Right ventricle myocardium inferior (tissue), 1 donor: ENCODE measurements at regions not wholly inside any gene's neighbourhood (a gene's known extent, or its start where the extent isn't known, plus 50 kb on each side); places are given as distances from the start of the nearest gene placed in this dataset.
A peak's percentile ranks its signal among the peaks of the same experiment; 100 is the strongest.

Experiments
- ATAC-seq: fragments of 200-7000 bp; cut with Tn5 transposase; one replicate; pipeline ENCODE4 v1.9.1; 2020; ENCODE audit warnings: mild to moderate bottlenecking, moderate library complexity
- DNase-seq: peaks from one replicate; pipeline ENCODE4 v3.0.0; 2021; ENCODE audit errors: missing footprints
- intact Hi-C: fragments of 100-400 bp; cut with DNase I; formaldehyde crosslinking; loops from one replicate; pipeline ENCODE4 v1.11.0; 2022
- donor health status: DM: no; HTN: yes; CAD: no; lungs with severe emphysema.

DNA sequence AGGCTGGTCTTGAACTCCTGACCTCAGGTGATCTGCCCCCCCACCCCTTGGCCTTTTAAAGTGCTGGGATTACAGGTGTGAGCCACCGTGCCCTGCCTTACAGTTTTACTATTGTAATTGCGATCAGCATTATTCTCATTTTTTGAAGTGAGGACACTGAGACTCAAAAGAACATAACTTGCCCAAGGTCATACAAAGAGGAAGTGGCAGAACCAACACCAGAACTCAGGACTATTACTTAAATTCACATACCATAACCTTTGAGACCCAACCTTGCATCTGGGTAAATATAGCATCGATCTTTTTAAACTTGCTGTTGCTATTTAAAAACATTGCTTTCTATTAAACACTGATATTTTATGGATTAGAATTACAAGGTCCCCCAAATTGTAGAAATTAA is 54.2 kb downstream of the FOXI1 start:
- no peak for ATAC-seq
- intact Hi-C loops, result no loop called here
- DNase-seq, result no peak

- ATAC-seq (no peak), DNase-seq (no peak)
- intact Hi-C loops, result no loop called here
These were observed 55.4 kb downstream of the FOXI1 start for GRCh38 chr5:170161069-170161468.

GRCh38 chr5:170162631-170163321 is 57.1 kb downstream of the FOXI1 start:
- ATAC-seq (no peak), DNase-seq (no peak)
- intact Hi-C loops, result no loop called here

- ATAC-seq, result no peak
- intact Hi-C loops, result no loop called here
- no peak for DNase-seq
These were observed 58.4 kb downstream of the FOXI1 start for GRCh38 chr5:170164087-170164486.

DNA sequence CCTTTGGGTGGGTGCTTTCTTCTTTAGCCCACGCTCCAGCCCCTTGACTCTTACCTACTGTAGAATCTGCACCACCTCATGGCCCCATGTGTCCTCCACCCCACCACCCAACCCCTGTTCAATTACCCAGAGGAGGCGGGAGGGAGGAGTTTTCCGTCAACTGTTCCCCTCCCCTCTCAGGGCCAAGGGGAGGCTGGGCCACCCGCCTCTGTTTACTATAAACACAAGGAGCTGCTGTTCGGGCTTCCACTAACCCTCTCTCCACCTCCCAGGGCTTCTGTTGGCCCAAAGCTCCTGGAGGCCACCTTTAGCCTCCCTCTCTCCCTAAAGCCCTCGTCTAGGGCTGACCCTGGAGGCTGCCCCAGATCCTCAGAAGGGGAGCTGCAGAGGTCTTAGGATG is 59.2 kb downstream of the FOXI1 start:
- DNase-seq (no peak), ATAC-seq (no peak)
- intact Hi-C loops, result no loop called here

DNA sequence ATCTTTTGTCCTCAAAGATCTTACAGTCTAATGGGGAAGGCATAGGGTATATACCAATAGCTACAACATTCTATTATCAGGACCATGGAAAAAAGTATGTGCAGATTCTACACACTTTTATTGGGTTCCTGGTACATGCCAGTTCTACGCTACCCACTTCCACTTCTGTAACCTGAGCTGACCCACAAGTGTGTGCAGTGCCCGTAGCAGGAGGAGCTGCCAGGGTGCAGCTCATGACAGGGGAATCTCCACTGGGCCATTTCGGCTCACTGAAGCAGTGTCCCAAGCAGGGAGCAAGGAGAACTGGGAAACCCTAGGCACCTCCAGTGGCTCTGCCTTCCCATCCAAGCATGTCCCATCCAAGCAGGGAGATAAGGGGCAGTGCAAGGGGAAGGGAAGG is 60.4 kb downstream of the FOXI1 start:
- ATAC-seq (peak; percentile 81), DNase-seq (no peak)
- intact Hi-C loops, result no loop called here

DNA sequence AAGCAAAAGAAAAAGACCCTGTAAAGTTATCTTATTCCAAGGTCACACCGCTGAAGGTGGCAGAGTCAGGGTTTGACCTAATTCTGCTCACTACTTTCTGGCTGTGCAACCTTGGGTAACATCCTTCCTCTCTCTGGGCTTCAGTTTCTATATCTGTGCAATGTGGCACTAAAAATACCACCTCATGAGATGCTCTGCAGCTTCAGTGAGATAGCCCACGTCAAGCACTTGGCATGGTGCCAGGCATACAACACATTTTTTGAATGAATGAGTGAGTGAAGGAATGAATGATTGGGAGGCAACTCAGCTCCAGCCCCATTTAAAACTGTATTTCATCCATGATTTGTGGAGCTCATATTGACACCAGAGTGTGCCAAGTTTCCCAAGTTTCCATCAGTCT is 62.3 kb downstream of the FOXI1 start:
- DNase-seq, result no peak
- no peak for ATAC-seq
- intact Hi-C loops, result no loop called here

DNA sequence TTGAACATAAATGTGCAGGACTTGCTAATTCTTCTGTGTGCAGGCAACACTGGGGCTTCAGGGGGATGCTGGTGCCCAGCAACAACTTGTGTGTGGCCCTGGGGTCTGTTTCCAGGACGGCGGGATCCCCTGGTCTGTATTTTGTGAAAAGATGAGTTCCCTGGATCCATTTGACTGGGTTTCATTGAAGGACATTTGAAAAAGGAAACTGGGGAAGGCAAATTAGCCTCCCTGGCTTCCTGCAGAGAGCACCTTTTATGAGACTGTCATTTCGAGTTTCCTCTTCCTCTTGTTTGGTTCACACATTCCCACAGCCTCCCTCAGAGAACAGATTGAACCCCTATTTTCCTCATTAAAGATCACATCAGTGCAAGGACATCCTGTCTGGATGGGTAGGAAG is 63.1 kb downstream of the FOXI1 start:
- intact Hi-C loops, result no loop called here
- ATAC-seq, result no peak
- DNase-seq, result no peak

GRCh38 chr5:170169996-170170395 is 62.8 kb upstream of the C5orf58 start:
- DNase-seq (no peak), ATAC-seq (no peak)
- intact Hi-C loops, result no loop called here

DNA sequence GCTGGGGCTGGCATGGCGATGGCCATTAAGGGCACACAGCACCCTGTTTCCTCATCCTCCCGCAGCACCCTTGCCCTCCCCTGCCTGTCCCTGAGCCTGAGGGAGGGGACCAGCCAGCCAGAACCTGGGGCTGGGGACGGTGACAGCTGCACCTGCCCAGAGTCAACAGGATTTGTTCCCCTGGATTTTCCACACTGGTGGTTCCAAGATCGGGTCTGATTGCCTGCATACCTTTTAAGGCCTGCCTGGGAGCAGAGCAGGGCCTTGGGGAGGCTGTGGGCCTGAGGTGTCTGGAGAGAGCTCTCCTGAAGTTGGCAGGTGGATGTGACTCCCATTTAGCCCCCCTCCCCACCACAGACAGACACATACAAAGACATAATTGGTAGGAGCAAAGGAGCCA is 61.0 kb upstream of the C5orf58 start:
- DNase-seq, result no peak
- ATAC-seq, result no peak
- intact Hi-C loops, result no loop called here

DNA sequence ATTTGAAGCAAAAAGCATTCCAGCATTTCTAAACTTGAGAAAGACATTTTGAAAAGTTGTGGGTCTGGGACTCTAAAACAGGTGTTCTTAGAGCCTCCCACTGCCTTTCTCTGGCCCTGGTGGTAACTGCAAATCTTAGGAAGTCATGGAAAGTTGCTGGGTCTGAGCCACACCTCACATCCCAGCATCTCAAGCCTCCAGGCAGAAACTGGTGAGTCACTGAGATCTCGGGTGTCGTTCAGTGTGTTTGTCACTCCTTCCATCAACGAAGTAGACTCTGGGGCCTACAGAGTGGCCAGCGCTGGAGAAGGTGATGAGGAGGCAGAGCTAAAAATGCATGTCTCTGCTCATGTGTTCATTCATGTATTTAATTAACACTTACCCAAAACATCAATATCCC is 59.6 kb upstream of the C5orf58 start:
- ATAC-seq (no peak), DNase-seq (no peak)
- intact Hi-C loops, result no loop called here

DNA sequence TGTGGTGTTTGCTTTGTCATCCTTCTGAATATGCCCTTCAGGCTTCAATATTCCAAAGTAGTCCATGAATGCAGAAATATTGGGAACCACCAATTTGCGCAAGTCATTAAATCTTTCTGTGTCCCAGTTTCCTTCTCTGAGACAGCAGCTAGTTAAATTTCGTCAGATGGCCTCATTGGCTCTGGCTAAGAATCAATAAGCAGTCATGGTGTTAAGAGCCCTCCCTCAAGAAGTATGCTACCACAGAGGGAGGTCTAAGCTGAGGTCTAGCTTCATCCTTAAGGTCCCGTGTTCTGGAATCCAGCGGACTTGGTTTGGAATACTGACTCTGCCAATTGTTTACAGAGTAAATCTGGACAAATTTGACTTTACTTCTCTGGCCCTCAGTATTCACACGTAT is 59.1 kb upstream of the C5orf58 start:
- ATAC-seq (no peak), DNase-seq (no peak)
- intact Hi-C loops, result no loop called here

GRCh38 chr5:170176916-170177315 is 55.9 kb upstream of the C5orf58 start:
- no peak for ATAC-seq
- intact Hi-C loops, result no loop called here
- no peak for DNase-seq

DNA sequence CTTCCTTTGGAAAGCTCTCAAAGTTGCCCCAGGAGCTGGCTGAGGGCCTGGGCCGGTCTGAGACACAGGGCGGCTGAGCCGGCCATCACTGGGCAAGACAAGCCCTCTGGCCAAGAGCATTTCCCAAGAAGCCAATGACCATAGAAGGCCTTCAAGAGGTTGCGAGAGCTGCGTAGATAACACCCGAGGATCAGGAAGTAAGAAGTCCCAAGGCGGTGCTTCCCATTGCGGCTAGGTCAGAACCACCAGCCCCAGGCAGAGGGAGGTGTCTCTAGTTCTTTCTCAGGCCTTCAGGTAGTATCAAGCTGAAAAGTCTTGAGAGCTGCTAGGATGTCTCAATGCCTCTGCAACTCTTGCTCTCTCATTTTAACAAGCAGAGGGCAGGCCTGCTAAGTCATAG is 54.0 kb upstream of the C5orf58 start:
- intact Hi-C loops, result no loop called here
- DNase-seq (no peak), ATAC-seq (no peak)

DNA sequence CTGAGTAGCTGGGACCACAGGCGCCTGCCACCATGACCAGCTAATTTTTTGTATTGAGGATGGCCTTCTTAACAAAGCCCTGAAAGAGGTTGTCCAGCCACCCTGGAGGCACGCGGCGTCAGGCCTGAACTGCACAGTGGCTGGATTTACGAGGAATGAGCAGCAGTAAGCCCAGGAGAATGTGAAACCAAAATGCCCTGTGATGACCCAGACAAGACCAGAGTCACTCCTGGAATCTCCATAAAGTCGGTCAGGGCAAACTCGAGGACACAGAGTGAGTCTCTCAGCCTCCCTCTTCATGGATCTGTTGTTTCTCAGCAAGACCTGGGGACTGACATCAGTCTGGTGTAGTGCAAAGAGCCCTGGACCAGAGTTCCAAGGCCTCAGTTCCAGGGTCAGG is 53.2 kb upstream of the C5orf58 start:
- intact Hi-C loops, result loop anchor here (10.0 kb wide), 1 partner anchor 475 kb away; no protein-coding TSS in a partner anchor
- no peak for ATAC-seq
- no peak for DNase-seq

DNA sequence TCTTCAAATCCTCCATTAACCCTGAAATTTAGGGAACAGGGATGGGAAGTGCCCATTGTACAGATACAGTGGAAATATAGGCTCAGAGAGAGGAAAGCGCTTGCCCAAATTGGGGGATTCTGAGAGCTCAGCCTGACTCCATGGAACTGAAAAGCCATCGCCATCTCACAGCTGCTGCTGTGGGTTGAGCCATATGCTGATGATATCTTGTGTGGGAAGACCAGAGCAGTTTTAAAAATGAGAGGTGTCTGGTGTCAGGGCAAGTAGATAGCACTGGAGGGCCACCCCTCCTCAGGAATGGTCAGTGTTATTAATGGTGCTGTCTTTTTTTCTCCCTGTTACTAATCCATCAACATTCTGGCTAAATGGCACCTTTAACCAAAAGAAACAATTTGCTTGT is 50.9 kb upstream of the C5orf58 start:
- ATAC-seq (no peak), DNase-seq (no peak)
- intact Hi-C loops, result loop anchor here (10.0 kb wide), 1 partner anchor 477 kb away; no protein-coding TSS in a partner anchor

DNA sequence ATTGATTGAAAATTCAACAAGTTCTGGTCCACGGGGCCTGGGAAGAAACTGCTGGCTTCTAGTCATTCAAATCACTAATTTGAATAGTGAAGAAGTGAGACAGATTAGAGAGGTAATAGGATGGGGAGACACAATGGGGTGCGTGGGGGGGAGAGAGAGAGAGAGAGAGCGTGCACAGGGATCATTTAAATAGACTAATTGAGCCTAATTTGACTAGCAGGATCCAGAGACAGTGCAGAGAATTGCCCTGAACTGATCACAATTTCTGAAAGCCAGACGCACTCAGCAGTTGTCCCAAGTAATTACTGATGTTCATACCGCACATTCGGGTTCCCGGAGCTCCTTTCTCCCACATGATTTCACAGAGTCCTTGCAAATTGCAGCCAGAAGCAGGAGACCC is 50.3 kb upstream of the C5orf58 start:
- no peak for ATAC-seq
- intact Hi-C loops, result loop anchor here (10.0 kb wide), 1 partner anchor 478 kb away; no protein-coding TSS in a partner anchor
- no peak for DNase-seq
